Lower leg skin (tissue), 4 donors: ENCODE measurements at regions not wholly inside any gene's neighbourhood (a gene's known extent, or its start where the extent isn't known, plus 50 kb on each side); places are given as distances from the start of the nearest gene placed in this dataset.

Experiments used
- DNase-seq, 2 donors: peaks; one replicate each; pipeline ENCODE4 v3.0.0-alpha.2; 2019; ENCODE audit warnings: low spot score in 2 of 2
- H3K4me3 ChIP-seq: fragments of 200-600 bp; sonication (generic); 2 replicates; pipeline ENCODE4 v1.5.1; 2017; ENCODE audit warnings: mild to moderate bottlenecking, low read depth; ENCODE audit not compliant: poor library complexity, severe bottlenecking
- POLR2A ChIP-seq, 2 donors: fragments of 450-650 bp; IDR thresholded peaks; one replicate each; pipeline ENCODE4 v1.6.1; 2016 to 2017; ENCODE audit warnings: antibody characterized with exemption in 2 of 2, mild to moderate bottlenecking in 1 of 2, moderate library complexity in 1 of 2
- WGBS, 2 donors: methylation state at CpG; one replicate each; pipeline ENCODE4 v1.1.5; 2018; 5-methylcytosine and 5-hydroxymethylcytosine counted together
- intact Hi-C: fragments of 100-400 bp; cut with DNase I; formaldehyde crosslinking; loops from one replicate; pipeline ENCODE4 v1.15.0; 2023; ENCODE audit warnings: low total_unique reads
- TF ChIP-seq, protein P1 (sequence below), 3 donors: fragments of 450-650 bp; IDR thresholded peaks; one replicate each; pipeline ENCODE4 v1.5.1; 2016; ENCODE audit warnings: antibody characterized with exemption in 3 of 3, mild to moderate bottlenecking in 3 of 3, moderate library complexity in 2 of 3

DNA sequence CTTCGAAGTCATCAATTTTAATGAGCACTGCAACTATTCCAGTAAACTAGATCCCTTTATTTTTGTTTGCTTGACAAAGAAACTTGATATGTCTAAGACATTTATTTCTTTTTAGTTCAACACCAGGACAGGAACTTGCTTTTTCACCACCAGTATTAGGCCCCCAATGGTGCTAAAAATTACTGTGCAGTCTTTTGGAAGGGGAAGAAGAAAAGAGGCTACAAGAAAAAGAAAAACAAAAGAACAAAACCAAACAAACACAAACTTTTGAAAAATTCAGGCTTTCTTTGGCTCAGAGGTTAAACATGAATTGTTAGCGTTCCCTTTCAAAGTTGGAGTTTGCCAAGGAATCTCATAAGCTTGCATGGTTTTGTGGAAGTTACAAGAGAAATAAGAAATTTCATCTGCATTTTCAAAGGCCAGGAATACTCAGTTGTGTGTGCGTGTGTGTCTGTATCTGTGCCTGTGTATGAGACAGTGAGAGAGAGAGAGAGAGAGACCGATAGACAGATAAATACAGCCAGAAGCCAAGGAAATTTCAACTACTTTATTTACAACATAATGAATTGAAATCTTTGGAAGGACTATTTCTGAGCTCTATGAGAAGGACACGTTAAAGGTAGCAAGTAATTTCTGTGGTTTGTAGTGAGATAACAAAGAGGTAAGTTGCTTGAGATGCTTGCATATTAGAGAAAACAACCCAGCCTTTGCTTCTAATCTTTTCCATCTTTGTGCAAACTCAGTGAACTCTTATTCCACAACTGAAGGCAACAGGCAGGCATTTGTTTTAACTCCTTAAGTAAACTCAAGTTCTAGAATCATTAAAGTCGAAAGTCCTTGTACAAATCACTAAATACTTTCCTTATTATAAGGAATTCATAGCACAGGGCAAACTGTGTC lies 171.0 kb upstream of the CITED2 start:
- no peak overlapping the region for H3K4me3 ChIP-seq
- WGBS, 2 donors, result 39 to 56% methylated on average over 6 of the region's 6 CpGs
- no peak for TF ChIP-seq POLR2A (IDR thresholded peaks at IDR 0.05)
- TF ChIP-seq, protein P1, sequence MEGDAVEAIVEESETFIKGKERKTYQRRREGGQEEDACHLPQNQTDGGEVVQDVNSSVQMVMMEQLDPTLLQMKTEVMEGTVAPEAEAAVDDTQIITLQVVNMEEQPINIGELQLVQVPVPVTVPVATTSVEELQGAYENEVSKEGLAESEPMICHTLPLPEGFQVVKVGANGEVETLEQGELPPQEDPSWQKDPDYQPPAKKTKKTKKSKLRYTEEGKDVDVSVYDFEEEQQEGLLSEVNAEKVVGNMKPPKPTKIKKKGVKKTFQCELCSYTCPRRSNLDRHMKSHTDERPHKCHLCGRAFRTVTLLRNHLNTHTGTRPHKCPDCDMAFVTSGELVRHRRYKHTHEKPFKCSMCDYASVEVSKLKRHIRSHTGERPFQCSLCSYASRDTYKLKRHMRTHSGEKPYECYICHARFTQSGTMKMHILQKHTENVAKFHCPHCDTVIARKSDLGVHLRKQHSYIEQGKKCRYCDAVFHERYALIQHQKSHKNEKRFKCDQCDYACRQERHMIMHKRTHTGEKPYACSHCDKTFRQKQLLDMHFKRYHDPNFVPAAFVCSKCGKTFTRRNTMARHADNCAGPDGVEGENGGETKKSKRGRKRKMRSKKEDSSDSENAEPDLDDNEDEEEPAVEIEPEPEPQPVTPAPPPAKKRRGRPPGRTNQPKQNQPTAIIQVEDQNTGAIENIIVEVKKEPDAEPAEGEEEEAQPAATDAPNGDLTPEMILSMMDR (IDR thresholded peaks at IDR 0.05), result no peak
- no peak for DNase-seq
- intact Hi-C loops, result no loop called here

DNA sequence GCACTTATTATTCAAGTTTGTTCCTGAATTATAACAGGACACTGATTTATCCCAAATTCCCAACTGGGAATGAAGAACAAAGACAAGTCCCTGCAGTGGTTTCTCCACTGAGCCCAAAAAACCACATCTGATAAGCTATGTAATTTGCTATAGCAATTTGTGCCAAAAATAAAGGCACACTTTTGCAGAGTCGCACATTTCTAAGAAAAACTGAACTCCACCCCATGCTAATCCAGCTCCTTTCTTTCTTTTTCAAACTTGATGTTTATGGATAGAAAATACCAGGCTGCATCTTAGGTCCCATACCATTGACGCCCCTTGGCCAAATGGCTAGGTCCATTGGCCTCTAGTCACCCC lies 170.2 kb upstream of the CITED2 start:
- DNase-seq, result no peak
- intact Hi-C loops, result no loop called here
- TF ChIP-seq, protein P1 (IDR thresholded peaks at IDR 0.05), result no peak
- no peak for TF ChIP-seq POLR2A (IDR thresholded peaks at IDR 0.05)
- WGBS, 2 donors, result 45 to 57% methylated on average over 2 of the region's 2 CpGs
- H3K4me3 ChIP-seq, result no peak overlapping the region

DNA sequence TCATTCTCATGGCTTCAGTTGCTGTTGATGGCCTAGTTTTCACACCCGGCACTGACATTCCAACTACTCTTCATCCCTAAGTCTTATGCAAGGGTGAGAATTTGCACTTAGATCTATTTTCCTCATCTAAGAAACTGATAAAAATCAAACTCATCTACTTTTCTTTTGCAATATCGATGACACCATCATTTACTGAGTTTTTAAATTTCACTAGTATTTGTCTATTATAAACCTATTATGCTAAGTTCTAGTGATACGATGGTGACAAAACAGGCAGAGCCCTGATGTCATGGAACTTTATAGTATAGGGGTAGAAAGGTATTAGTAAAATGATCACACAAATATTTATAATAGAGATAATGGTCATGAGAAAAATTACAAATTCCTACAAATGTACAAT lies 167.9 kb upstream of the CITED2 start:
- 84 to 90% methylated on average over 3 of the region's 3 CpGs for WGBS, 2 donors
- H3K4me3 ChIP-seq, result no peak overlapping the region
- intact Hi-C loops, result no loop called here
- TF ChIP-seq, protein P1 (IDR thresholded peaks at IDR 0.05), result no peak
- no peak for TF ChIP-seq POLR2A (IDR thresholded peaks at IDR 0.05)
- DNase-seq, result no peak

DNA sequence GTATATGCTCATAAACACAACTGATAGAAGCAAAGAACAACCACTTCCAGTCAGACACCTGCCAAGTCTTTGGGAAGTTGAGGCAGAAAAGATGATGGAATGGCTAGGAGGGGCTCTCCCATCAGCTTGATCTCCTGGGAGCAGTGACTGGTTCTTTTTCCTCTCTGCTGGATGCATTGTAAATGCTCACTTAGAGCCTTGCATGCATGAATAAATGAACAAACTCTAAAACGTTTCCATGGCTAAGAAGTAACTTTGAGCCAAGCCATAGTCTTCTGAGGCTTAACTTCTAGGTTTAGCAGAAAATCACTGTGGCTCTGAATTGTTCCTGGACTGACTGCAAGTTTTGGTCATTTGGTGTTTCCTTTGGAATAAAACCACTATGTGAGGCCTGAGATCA lies 166.4 kb upstream of the CITED2 start:
- TF ChIP-seq, protein P1 (IDR thresholded peaks at IDR 0.05), result no peak
- TF ChIP-seq POLR2A (IDR thresholded peaks at IDR 0.05), result no peak
- intact Hi-C loops, result no loop called here
- no peak for DNase-seq
- H3K4me3 ChIP-seq, result no peak overlapping the region
- WGBS, 2 donors, result 48 to 66% methylated on average over 1 of the region's 1 CpG

DNA sequence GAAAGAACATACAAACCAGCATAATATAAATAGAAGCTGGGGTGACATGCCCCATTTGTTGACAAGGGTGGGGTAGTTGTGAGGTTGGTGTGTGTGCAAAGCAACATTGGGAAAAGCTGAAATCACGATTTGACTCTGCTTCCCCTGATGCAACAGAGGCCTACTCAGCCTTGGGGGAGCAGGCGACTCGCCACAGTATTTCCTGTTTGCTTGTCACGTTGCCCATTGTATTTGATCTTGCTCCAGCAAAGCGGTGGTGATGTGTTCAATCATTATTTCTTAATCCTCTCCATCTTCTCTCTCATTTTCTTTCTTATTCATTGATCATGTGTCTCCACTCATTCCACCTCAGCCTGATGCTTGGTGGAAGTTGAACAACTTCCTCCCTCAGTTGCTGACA lies 165.8 kb upstream of the CITED2 start:
- peak in 1 of 2 donors; percentile 87 for DNase-seq
- intact Hi-C loops, result no loop called here
- TF ChIP-seq, protein P1 (IDR thresholded peaks at IDR 0.05), result no peak
- TF ChIP-seq POLR2A (IDR thresholded peaks at IDR 0.05), result no peak
- 33 to 48% methylated on average over 5 of the region's 5 CpGs for WGBS, 2 donors
- H3K4me3 ChIP-seq, result no peak overlapping the region

DNA sequence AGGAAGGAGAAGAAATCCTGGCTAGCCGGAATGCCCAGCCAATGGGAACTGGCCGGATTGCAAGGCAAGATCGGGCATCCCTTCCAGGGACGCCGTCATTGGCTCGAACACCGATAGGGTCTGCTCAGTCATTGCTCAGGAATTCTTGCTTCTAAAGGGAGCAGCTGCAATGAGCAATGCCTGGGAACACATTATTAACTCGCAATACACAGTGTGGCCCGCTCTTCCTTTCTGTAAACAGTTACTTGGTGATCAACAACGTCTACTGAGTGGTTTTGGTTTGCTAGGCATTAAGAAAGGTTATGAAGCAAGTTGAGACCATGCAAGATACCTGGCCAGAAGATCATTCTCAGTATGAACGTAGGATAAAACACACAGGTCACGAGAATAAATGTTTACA lies 165.4 kb upstream of the CITED2 start:
- WGBS, 2 donors, result 47 to 64% methylated on average over 12 of the region's 12 CpGs
- intact Hi-C loops, result no loop called here
- peak in 1 of 2 donors; percentile 42 for DNase-seq

More for the DNA sequence above, 165.4 kb upstream of the CITED2 start:
- H3K4me3 ChIP-seq, result no peak overlapping the region
- no peak for TF ChIP-seq POLR2A (IDR thresholded peaks at IDR 0.05)
- TF ChIP-seq, protein P1 (IDR thresholded peaks at IDR 0.05), result no peak
